Endodermal cell (in vitro differentiated cells): ENCODE measurements at regions not wholly inside any gene's neighbourhood (a gene's known extent, or its start where the extent isn't known, plus 50 kb on each side); places are given as distances from the start of the nearest gene placed in this dataset.

Experiments
- DNase-seq: peaks from one replicate; pipeline ENCODE4 v3.0.0-alpha.2; 2017
- H3K27ac ChIP-seq: 2 replicates; pipeline ENCODE4 v1.5.1; 2013; ENCODE audit warnings: mild to moderate bottlenecking, low read depth, low read length, moderate library complexity
- H3K27me3 ChIP-seq: 2 replicates; pipeline ENCODE4 v1.6.1; 2013; ENCODE audit warnings: mild to moderate bottlenecking, low read length, moderate library complexity; ENCODE audit not compliant: insufficient read depth, control insufficient read depth, poor library complexity, severe bottlenecking
- H3K36me3 ChIP-seq: 2 replicates; pipeline ENCODE4 v1.7.0; 2013; ENCODE audit warnings: mild to moderate bottlenecking, low read length, moderate library complexity; ENCODE audit not compliant: control insufficient read depth, insufficient read depth
- H3K4me1 ChIP-seq: one replicate; pipeline ENCODE4 v1.7.0; 2013; ENCODE audit warnings: low read length; ENCODE audit not compliant: control insufficient read depth, insufficient read depth
- H3K4me3 ChIP-seq: 2 replicates; pipeline ENCODE4 v1.5.1; 2013; ENCODE audit warnings: mild to moderate bottlenecking, low read length, moderate library complexity
- H3K9ac ChIP-seq: 2 replicates; pipeline ENCODE4 v1.6.1; 2013; ENCODE audit warnings: mild to moderate bottlenecking, low read length, moderate library complexity; ENCODE audit not compliant: poor library complexity, severe bottlenecking; ENCODE audit errors: extremely low read depth
- H3K9me3 ChIP-seq: 2 replicates; pipeline ENCODE4 v1.6.1; 2013; ENCODE audit warnings: mild to moderate bottlenecking, low read length, moderate library complexity; ENCODE audit not compliant: control insufficient read depth
- H3K27ac Mint-ChIP-seq: 2 replicates; pipeline ENCODE4 v1.8.0; 2020; ENCODE audit warnings: mixed read lengths
- H3K27me3 Mint-ChIP-seq: 2 replicates; pipeline ENCODE4 v1.8.0; 2021; ENCODE audit warnings: mild to moderate bottlenecking, mixed read lengths; ENCODE audit not compliant: insufficient read depth
- H3K36me3 Mint-ChIP-seq: 2 replicates; pipeline ENCODE4 v1.8.0; 2020; ENCODE audit warnings: low read depth, mixed read lengths
- H3K4me1 Mint-ChIP-seq: 2 replicates; pipeline ENCODE4 v1.8.0; 2020; ENCODE audit warnings: mixed read lengths
- H3K4me3 Mint-ChIP-seq: 2 replicates; pipeline ENCODE4 v1.8.0; 2020; ENCODE audit warnings: mild to moderate bottlenecking, moderate library complexity, mixed read lengths
- H3K9me3 Mint-ChIP-seq: 2 replicates; pipeline ENCODE4 v1.8.0; 2020; ENCODE audit warnings: mild to moderate bottlenecking, mixed read lengths
- CTCF ChIP-seq: fragments of 200-600 bp; sonication (generic); conservative IDR thresholded peaks from 2 replicates; pipeline ENCODE4 v1.5.0; 2021; ENCODE audit warnings: antibody characterized with exemption, mild to moderate bottlenecking
- WGBS, 2 experiments: methylation state at CpG; one replicate each; pipeline versions ENCODE4 v1.1.5 to v1.1.7; 2013; ENCODE audit warnings: missing lambda C conversion rate in 2 of 2, mixed read lengths in 1 of 2; ENCODE audit not compliant: insufficient coverage in 1 of 2, insufficient read length in 1 of 2; 5-methylcytosine and 5-hydroxymethylcytosine counted together

DNA sequence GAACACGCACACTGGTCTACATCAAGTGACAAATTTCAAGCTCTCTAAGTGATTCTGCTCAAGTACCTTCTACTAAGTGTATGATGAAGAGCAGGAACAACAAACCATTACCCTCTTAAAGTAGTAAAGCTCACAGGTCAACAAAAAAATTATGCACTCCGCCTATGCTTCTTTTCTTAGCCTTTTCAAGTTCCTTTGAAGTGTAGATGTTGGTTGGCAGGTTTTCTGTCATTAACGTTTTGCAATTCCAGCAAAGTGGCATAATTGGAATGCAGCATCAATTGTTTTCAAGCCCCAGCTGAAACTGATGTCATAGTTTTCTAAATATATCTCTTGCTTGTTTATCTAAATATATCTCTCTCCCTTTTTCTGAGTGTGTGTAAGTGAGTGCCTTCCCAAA lies 396.9 kb upstream of the EYS start:
- no peak overlapping the region for H3K4me3 ChIP-seq
- H3K27me3 ChIP-seq, result no peaks in the 10 kb centered on the region
- H3K4me3 Mint-ChIP-seq, result no peak overlapping the region
- no peak overlapping the region for H3K9ac ChIP-seq
- H3K9me3 Mint-ChIP-seq, result peaks cover 19% of the 10 kb centered on the region
- H3K27ac Mint-ChIP-seq, result no peak overlapping the region
- no peak for DNase-seq
- H3K36me3 Mint-ChIP-seq, result peaks cover 9% of the 10 kb centered on the region
- peaks cover 7% of the 10 kb centered on the region for H3K4me1 Mint-ChIP-seq
- H3K27me3 Mint-ChIP-seq, result no peaks in the 10 kb centered on the region
- no peaks in the 10 kb centered on the region for H3K4me1 ChIP-seq
- 74 to 80% methylated on average over 1 to 3 of the region's 3 CpGs for WGBS, 2 experiments
- TF ChIP-seq CTCF, result no peak
- H3K27ac ChIP-seq, result no peak overlapping the region
- H3K9me3 ChIP-seq, result peaks cover 9% of the 10 kb centered on the region
- no peaks in the 10 kb centered on the region for H3K36me3 ChIP-seq

- no peaks in the 10 kb centered on the region for H3K4me1 ChIP-seq
- 100% methylated on average over 1 of the region's 1 CpG; no CpG with 5 or more reads in 1 of the 2 experiments for WGBS, 2 experiments
- no peak overlapping the region for H3K9ac ChIP-seq
- no peaks in the 10 kb centered on the region for H3K27me3 Mint-ChIP-seq
- no peak overlapping the region for H3K4me3 ChIP-seq
- no peak overlapping the region for H3K4me3 Mint-ChIP-seq
- no peaks in the 10 kb centered on the region for H3K27me3 ChIP-seq
- no peak for TF ChIP-seq CTCF
- H3K36me3 Mint-ChIP-seq, result peaks cover 9% of the 10 kb centered on the region
- DNase-seq, result no peak
- H3K36me3 ChIP-seq, result no peaks in the 10 kb centered on the region
- peaks cover 9% of the 10 kb centered on the region for H3K9me3 ChIP-seq
- peaks cover 7% of the 10 kb centered on the region for H3K4me1 Mint-ChIP-seq
- peaks cover 19% of the 10 kb centered on the region for H3K9me3 Mint-ChIP-seq
- H3K27ac ChIP-seq, result no peak overlapping the region
- no peak overlapping the region for H3K27ac Mint-ChIP-seq
Measured at GRCh38 chr6:66103354-66103753, 396.3 kb upstream of the EYS start.

- Histone ChIP-seq H3K27ac (no peak overlapping the region), H3K36me3 (no peaks in the 10 kb centered on the region), H3K4me3 (no peak overlapping the region), H3K27me3 (no peaks in the 10 kb centered on the region), H3K9ac (no peak overlapping the region), H3K4me1 (no peaks in the 10 kb centered on the region), H3K9me3 (no peaks in the 10 kb centered on the region)
- no peak for DNase-seq
- H3K27ac Mint-ChIP-seq, result no peak overlapping the region
- H3K9me3 Mint-ChIP-seq, result peaks cover 30% of the 10 kb centered on the region
- H3K4me3 Mint-ChIP-seq, result no peak overlapping the region
- no peaks in the 10 kb centered on the region for H3K36me3 Mint-ChIP-seq
- H3K27me3 Mint-ChIP-seq, result no peaks in the 10 kb centered on the region
- no peak for TF ChIP-seq CTCF
- H3K4me1 Mint-ChIP-seq, result no peaks in the 10 kb centered on the region
- 96 to 100% methylated on average over 3 to 25 of the region's 26 CpGs for WGBS, 2 experiments
Measured at GRCh38 chr6:66096679-66097078, 389.7 kb upstream of the EYS start.
